NCI-H2029 treated with DMSO at 0.1 percent for 48 hours (cell line): ENCODE measurements at regions not wholly inside any gene's neighbourhood (a gene's known extent, or its start where the extent isn't known, plus 50 kb on each side); places are given as distances from the start of the nearest gene placed in this dataset.
"Not testable (repeated sequence)": the region's sequence is repeated elsewhere in the genome, so short reads cannot be mapped to it uniquely, and the experiment has no call there.

Experiments used
- DNase-seq: peaks from one replicate; lab custom pipeline; 2025; lab: John Stamatoyannopoulos, UW

DNA sequence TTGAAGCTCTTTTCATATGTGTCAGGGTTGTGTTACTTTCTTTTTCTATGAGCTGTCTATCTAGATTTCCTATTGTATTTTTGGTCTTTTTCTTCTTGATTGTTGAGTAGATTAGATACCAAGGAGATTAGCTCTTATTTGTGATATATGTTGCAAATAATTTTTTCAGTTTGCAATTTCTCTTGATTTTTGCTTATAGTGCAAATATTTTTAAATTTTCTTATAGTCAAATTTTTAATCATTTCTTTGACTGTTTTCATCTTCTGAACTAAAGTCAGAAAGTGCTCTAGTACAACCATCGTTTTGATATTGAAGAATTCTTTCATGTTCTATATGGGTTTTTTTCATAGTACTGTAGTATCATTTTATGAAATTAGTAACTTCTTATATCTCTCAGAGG, 193.7 kb downstream of the OSTF1 start:
- DNase-seq, result no peak

DNA sequence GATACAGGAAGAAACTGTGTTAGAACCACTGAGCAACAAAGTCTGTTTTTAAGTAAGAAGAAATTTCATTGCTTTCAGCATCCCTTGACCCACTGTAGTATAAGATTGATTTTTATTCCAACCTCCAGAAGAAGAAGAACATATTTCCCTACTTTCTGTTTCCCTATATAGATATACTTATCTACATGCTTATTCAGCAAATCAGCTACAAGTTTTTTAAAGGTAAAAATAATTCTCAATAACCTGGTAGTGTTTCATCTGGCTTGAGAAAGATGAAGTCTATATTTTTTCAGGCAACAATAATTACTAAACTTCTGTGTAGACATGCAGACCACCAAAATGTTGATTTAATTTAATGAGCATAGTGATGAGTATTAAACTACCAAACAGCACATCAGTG, 201.0 kb downstream of the OSTF1 start:
- DNase-seq, result no peak

DNA sequence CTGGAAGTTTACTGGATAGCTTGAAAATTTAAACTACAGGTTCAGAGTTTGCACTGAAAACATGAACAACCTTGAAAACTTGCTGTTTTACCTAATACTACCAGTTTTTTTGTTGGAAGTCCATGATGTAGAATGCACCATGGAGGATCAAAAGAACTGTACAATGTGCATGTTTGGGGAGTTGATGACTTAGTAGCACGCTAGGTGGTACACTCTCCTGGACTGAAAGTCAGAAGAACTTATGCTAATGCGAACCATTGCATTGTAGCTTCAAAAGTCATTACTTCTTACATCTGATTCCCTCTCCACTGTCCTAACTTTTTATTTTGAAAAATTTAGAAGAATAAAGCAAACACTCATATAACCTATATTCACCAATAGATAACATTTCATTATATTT, 211.0 kb downstream of the OSTF1 start:
- no peak for DNase-seq

DNA sequence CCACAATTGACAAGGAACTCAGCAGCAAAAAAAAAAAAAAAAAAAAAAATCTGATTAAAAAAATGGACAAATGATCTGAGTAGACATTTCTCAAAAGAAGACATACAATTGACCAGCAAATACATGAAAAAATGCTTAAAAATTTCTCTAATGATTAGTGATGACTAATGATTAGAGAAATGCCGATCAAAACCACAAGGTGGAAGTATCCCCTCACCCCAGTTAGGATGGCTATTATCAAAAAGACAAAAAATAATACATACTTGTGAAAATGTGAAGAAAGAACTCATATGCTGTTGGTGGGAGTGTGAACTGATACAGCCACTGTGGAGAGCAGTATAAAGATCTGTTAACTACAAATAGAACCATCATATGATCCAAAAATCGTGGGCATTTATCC, 245.3 kb downstream of the OSTF1 start:
- no peak for DNase-seq

DNA sequence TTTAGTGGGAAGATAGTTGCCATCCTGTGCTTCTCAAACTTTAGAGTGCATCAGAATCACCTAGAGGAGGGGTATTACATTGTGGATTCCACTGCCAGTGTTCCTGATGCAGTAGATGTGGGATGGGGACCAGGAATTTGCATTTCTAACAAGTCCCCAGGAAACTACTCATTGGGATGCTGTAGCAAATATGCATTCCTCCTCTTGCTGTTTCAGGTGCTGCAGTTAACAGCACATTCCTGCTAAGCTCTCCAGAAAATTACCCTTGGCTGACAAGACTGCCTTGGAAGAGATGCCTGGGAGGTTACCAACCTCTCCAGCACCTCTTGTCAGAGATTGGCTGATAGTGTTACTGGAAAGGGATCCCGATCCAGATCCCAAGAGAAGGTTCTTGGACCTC, 270.5 kb downstream of the OSTF1 start:
- no peak for DNase-seq

DNA sequence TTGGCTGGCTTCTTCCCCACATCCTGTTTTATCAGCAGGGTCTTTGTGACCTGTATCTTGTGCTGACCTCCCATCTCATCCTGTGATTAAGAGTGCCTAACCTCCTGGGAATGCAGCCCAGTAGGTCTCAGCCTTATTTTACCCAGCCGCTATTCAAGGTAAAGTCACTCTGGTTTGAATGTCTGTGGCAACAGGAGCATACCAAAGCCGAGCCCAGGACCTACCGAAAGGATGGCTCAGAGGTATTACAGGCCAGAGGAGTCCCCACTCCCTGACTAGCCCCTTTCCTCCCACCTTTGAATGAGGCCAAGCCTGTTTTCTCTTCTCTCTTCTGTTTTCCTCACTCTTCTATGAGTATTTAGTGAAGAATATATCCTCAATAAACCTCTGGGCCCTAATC, 271.3 kb downstream of the OSTF1 start:
- DNase-seq, result no peak

DNA sequence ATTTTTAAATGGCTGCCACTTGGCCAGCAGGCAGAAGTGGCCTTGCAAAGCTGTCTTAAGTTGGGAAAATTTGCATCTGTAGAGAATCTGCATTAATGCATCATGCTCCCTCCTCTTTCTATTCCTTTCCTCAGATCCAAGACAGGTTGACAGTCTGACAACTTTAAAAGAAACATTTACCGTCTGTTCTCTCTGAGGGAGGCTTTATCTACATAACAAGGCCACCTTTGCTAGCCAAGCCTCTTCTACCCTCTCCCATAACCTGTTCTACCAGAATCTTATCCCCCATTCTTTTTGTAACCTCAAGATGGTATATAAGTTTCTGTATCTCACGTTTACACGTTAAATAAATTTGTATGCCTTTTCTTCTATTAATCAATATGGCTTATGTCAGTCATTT, 271.9 kb downstream of the OSTF1 start:
- no peak for DNase-seq

DNA sequence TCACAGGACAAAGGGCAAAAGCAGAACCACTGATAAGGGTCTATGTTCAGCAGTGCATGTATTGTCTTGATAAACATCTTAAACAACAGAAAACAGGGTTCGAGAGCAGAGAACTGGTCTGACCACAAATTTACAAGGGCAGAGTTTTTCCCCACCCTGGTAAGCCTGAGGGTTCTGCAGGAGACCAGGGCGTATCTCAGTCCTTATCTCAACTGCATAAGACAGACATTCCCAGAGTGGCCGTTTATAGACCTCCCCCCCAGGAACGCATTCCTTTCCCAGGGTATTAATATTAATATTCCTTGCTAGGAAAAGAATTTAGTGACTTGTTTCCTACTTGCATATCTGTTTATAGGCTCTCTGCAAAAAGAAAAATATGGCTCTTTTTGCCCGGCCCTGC, 274.1 kb downstream of the OSTF1 start:
- DNase-seq, result not testable (repeated sequence)

DNA sequence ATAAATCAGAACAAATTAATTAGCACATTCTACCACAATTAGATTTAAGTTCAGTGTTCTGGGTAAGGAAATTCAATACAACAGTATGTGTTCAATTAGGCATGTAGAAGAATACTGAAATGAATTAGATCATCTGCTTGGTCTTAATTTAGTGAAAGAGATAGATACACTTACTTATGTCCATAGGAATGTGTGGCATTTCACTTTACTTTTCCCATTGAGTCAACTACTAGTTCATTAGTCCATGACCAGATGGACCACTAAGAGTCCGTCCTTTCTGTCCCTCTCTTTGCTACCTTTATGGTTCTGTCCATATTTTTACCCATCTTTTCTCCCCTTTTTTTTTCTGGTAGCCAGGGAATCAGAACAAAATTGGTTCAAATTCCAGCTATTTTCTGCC, 276.9 kb downstream of the OSTF1 start:
- no peak for DNase-seq

DNA sequence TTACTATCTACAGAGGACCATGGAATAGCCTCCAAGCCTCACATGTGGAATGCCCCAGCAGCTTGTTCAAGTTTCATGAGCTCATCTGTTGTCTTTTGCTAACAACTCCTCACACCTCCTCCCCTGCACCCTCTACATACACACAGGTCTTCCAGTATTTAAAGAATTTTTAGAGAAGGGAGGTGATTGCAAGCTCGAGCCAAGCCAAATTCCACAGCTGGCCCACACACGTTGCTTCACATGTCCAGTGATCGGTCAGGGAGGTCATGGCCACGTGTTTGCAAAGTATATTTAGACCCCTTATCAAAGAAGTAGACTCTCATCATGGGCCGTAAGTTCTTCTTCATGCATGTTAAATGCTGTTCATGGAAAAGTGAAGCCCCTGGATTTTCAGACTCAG, 281.7 kb downstream of the OSTF1 start:
- no peak for DNase-seq

DNA sequence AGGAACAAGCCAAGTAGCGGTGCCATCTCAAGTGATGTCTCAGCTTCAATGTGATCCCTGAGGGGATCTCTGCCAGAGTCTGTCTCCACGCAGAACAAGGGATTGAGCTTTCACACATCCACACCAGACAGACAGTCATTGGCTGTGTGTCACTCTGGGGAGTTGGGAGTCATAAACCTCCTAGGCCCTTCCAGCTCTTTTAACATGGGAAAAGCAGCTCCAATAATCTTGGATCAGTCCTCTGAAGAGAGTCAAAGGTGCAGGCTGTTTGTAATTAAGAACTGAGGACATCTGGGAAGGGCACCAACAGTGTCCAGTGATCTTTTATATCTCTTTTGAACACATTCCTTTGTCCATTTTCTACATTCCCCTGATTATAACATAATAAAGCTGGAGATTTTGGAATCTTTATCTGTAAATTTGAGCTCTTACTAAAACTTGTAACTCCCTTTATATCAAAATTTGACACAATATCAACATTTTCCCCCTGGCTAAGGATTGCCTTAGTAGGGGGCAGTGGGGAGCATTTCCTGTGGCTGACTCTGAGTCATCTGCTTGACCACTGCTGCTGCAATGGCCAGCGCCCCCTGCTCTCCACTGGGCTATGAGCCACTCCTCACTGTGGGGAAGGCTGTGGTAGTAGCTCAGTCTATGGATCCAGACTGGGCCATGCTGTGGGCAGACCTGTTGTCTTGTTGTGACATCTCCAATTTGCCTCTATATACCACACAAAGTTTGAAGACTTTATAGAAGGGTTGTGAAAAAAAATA, 284.4 kb downstream of the OSTF1 start:
- DNase-seq, result no peak

DNA sequence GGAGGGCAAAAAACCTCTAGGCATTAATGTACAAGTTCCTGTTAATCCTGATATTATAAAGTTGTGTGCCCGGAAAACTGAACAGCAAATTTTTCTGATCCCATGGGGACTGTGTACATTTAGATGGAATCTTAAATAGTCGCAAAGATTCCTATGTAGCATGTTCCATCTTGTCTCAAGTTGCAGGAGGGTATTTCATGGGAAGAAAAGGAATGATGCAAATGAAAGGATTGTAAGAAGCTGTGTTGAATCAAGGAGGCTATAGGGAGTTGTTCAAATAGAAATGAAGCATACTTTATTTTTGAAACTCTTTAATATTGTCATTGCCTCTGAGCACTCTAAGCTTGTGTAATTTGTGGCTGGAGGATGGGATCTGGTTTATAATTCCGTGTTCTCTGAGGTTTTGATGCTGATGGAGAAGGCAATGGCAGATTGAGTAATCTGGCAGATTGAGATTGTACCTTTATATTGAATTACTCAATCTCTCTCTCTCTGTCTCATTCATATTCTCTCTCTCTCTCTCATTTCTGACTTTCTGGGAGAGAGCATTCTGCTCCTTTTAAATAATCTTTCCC, 288.5 kb downstream of the OSTF1 start:
- no peak for DNase-seq

DNA sequence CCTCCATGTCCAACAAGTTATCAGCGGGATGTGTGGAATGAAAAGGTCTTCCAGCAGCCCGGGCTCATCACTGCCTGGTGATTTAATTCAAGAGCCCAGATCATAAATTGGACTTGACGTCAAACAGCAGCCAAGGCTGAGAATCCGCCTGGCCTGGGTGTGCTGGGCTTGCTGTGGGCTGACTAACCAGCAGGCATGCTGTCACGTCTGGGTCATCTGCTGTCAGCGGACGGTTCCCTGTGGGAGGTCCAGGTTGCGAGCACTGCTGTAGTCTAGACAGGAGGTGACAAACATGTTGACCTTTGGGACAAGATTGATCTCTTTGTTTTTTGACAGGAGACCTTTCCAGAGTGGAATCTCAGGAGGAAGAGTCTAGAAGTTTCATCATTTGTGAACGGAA, 289.7 kb downstream of the OSTF1 start:
- no peak for DNase-seq

DNA sequence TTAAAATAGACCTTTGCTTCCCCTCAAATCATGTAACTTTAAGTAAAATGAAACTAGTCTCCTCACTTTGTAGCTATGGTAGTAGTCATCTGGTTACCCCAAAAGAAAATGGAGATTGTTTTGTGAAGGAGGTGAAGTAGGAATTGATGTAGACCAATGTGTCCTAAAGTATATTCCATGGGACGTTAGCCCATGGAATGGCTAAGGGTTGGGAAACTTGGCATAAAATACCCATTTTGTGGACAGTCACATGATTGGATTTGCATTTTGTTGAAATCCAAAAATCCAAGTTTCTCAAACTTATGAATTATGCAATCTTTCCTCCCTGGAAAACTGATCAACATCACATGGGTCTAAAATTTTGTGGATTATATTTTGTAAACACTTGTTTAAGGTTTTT, 290.6 kb downstream of the OSTF1 start:
- DNase-seq, result no peak

DNA sequence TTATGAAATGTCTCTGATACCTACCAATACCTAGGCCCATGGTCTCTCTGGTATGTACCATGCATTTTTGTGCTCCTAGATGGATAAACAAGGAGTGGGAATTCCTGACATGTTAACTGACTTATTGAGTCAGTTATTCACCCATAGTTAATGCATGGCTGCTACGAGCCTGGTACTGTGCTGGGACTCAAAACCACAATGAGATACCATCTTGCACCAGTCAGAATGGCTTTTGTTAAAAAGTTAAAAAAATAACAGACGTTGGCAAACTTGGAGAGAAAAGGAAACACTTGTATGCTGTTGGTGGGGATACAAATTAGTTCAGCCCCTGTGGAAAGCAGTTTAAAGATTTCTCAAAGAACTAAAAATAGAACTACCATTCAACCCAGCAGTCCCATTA, 293.8 kb downstream of the OSTF1 start:
- no peak for DNase-seq

DNA sequence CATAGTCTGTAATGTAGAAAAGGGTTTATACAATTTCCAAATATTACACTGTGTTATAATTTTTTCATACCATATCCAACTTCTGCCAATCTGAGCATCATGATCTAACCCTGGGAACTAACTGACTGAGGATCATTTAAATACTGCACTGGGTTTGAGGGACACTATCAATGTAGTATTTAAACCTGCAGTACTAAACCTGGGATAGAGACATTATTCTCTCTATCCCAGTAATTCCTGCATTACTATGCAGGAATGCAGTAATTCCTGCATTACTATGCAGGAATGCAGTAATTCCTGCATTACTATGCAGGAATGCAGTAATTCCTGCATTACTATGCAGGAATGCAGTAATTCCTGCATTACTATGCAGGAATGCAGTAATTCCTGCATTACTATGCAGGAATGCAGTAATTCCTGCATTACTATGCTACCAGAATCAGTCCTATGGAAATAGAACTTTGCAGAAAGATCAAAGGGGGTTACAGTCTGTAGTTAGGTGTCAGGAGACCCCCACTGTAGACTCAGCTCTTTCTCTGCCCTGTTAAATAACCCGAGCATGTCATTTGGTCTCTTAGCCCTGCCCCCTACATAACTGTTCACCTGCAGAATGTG, 295.2 kb downstream of the OSTF1 start:
- DNase-seq, result not testable (repeated sequence)

DNA sequence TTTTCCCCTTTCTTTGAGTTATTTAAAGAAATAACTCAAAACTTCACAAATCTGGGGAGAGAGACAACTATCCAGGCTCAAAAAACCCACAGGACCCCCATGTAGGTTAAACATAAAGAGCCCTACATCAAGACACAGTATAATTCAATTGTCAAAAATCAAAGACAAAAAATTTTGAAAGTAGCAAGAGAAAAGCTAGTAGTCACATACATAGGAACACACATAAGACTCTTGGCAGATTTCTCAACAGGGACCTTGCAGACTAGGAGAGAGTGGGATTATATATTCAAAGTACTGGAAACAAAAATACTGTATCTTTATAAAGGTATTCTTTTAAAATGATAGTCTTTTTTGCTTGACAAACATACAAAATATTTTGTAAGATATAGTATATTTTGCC, 296.9 kb downstream of the OSTF1 start:
- DNase-seq, result no peak

DNA sequence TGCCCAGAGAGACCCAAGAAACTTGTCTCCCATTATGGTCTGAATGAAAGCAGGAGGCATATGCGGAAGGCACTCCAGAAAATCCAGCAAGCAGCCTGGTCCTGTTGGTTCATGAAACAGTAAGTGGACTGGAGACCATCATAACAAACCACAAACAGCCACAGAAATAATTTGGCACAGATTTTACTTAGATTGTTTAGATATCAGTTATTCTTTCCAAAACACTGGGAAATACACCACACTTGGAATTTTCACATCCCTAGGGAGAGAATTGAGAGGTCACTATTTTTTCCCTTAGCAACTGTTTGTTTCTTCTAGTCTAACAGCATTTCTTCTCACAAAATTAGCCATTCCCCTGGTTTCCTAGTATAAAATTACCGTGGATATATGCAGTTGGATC, 300.8 kb downstream of the OSTF1 start:
- no peak for DNase-seq

DNA sequence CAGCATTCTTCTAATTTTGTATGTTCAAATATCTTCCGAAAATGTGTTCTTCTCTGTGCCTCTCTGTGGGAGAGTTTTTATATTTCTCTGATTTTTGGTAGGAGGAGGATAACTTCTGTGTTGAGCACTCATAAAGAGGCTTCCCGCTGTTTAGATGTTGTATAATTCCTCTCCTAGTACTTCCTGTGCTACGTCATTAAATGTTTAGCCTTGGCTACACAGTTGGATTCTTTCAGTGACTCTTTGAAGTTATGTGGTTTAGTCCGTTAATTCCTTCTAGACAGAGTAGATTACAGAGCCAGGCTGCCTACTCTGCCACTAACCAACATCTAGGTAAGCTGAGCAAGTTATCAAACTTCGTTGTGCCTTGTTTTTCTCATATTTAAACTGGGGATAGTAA, 302.6 kb downstream of the OSTF1 start:
- DNase-seq, result no peak

DNA sequence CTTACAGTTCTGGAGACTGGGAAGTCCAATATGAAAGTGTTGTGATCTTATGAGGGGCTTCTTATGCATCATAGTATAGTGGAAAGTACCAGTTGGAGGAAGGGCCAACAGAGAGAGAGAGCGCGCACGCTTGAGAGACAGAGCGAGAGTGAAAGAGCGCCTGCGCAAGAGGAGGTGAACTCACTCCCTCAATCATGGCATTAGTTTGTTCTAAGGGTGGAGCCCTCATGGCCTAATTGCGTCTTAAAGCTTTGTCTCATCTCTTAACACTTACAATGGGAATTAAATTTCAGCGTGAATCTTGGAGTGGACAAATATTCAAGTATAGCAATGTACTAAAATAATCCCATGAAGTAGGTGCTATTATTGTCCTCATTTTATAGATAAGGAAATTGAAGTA, 303.2 kb downstream of the OSTF1 start:
- no peak for DNase-seq

DNA sequence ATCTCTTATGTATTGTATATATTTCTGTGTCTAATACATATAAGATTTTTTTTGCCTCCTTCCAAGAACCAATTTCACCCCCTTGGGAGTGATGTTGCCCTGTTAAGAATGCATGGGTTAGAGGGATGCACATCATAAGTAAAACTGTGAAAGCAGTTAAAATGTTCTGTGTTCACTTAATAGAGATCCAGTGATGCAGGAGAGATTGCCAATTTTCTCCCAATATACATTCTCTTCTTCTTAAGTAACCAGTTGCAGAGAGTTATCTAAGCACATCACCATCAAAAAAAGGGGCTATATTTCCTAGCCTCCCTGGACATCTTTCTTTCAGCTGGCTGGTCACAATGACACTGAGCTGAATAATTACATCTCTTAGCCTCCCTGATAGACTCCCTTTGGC, 307.0 kb downstream of the OSTF1 start:
- DNase-seq, result no peak

DNA sequence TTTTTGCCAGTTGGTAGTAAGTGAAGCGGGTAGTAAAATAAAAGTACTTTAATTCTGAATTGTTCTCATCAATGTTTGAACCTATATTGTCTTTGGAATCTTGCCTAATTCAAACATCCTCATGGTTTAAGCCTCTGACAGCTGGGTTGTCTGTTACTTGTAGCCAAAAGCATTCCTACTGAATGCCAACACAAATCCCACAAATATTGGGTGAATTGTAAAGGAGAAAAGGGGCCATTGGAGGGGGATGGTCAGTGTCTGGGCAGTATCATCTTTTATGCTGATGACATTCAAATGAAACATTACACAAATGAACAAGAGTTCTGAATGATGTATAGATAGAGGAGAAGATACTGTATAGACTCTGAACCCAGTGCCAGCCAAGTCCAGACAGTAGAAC, 309.5 kb downstream of the OSTF1 start:
- DNase-seq, result no peak

DNA sequence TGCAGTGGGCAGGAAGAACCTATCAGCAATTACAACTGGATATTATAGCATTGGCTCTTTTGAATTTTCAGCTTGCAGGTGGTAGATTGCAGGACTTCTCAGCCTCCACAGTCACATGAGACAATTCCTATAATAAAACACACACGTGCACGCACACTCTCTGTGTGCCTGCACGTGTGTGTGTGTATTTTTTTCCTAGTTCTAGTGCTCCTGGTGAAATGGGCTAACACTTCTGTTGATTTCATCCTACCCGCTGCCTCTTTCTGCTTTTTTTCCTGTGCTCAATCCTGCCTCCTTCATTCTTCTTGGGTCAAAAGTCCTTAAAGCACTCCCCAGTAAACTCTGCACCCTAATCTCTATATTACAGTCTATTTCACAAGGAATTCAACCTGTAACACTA, 320.1 kb downstream of the OSTF1 start:
- DNase-seq, result no peak

DNA sequence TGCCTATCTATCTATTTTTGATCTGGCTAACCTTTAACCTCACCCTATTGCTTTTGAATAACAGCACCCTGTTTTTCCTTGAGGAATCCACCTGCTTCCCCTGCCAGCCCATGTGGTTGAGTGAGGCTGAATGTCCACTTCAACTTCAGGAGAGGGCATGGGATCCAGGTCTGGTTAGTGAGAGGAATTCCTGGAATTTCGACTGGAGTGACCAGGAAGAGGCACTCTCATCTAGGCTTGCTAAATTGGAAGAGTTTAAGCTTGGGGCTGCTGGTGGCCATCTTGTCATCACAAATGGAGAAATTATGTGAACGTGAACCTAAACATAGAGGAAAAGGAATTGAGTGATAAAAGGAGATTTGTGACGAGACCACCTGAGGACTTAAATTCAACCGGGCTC, 322.1 kb downstream of the OSTF1 start:
- no peak for DNase-seq
